Erythroblast (primary cell): ENCODE measurements at regions not wholly inside any gene's neighbourhood (a gene's known extent, or its start where the extent isn't known, plus 50 kb on each side); places are given as distances from the start of the nearest gene placed in this dataset.

Experiments used
- GATA1 ChIP-seq: IDR thresholded peaks from 2 replicates; pipeline ENCODE4 v1.6.1; 2011; ENCODE audit warnings: low read depth, mild to moderate bottlenecking, control low read depth, low read length, moderate library complexity
- POLR2A ChIP-seq: IDR thresholded peaks from 2 replicates; pipeline ENCODE4 v1.6.1; 2011; ENCODE audit warnings: mild to moderate bottlenecking, low read length

DNA sequence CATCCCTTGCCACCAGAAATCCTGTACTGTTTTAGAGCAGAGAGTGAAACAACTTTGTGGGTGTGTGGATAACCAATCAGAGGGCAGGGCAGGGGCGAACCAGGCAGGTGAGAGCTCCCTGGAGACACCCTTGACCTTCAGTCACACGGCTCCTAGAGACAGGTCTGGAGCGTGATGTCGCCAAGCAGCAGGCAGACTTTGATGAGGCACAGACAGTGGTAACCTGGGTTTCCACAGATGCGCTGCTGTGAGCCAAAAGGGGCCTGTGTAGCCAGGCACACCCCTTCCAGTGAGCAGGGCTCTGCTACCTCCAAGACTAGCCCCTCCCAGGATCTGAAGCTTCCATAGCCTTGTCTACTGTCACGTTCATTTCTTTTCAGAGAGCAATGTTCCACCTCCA is 317.8 kb upstream of the ADCY2 start:
- TF ChIP-seq POLR2A (no peak), GATA1 (no peak)
